ENCODE measurements at regions not wholly inside any gene's neighbourhood (a gene's known extent, or its start where the extent isn't known, plus 50 kb on each side); places are given as distances from the start of the nearest gene placed in this dataset.

DNA sequence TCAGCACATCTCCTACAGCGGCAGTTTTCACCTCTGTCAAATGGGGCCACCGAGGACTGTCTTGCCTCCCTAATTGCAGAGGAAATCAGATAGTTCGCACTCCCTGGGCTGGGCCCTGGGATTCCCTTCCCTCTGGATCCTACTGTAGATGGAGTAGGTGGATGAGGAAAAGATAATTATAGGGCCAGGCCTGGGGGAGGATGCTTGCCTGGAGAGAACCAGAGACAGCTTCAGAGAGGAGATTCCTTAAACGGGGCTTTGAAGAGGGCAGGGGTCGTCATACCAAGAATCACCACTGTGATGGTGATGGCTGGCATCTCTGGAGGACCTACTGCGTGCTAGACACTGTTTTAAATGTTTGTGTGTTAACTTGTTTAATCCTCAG is 50.8 kb upstream of the SLC6A6 start:
- no peak for ATAC-seq

DNA sequence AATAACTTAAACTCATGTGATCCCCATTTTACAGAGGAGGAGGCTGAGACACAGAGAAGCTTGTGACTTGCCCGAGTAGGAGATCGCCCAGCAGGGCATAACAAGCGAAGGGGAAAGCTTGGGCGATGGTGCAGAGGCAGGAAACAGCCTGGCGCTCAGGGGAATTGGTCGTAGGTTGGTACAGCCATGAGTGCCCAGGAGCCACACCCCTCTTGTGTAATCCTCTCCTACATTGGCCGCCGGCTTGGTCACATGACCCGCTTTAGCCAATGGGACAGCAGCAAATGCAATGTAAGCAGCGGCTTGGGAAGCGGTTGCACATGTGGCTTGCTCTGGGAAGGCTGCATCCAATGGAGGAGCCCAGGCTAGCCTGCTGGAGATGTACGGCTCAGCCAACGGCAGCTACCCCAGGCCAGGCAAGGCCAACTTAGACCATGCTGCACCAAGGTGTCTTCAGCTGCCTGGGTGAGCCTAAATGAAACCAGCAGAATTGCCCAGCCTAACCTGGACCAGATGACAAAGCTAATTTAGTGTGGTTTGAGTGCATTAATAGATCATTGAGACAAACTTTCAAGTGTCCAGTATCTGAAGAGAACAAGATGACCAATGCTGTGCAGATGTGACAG is 50.3 kb upstream of the SLC6A6 start:
- TF ChIP-seq, protein P1, sequence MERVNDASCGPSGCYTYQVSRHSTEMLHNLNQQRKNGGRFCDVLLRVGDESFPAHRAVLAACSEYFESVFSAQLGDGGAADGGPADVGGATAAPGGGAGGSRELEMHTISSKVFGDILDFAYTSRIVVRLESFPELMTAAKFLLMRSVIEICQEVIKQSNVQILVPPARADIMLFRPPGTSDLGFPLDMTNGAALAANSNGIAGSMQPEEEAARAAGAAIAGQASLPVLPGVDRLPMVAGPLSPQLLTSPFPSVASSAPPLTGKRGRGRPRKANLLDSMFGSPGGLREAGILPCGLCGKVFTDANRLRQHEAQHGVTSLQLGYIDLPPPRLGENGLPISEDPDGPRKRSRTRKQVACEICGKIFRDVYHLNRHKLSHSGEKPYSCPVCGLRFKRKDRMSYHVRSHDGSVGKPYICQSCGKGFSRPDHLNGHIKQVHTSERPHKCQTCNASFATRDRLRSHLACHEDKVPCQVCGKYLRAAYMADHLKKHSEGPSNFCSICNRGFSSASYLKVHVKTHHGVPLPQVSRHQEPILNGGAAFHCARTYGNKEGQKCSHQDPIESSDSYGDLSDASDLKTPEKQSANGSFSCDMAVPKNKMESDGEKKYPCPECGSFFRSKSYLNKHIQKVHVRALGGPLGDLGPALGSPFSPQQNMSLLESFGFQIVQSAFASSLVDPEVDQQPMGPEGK (CRISPR knock-in tag; IDR thresholded peaks at IDR 0.05; ENCODE audit: borderline replicate concordance), result no peak
- TF ChIP-seq GLIS3 (CRISPR knock-in tag; IDR thresholded peaks at IDR 0.05) (no peak), ZFP30 (CRISPR knock-in tag; IDR thresholded peaks at IDR 0.05) (no peak), CSDC2 (CRISPR knock-in tag; IDR thresholded peaks at IDR 0.05) (no peak), ZNF565 (CRISPR knock-in tag; conservative IDR thresholded peaks at IDR 0.05; ENCODE audit: low read depth) (no peak), TCF4 (CRISPR knock-in tag; IDR thresholded peaks at IDR 0.05; ENCODE audit: borderline replicate concordance) (no peak), ZFP3 (CRISPR knock-in tag; IDR thresholded peaks at IDR 0.05) (no peak), ZNF8 (CRISPR knock-in tag; IDR thresholded peaks at IDR 0.05) (no peak), TOX (CRISPR knock-in tag; IDR thresholded peaks at IDR 0.05; ENCODE audit: borderline replicate concordance) (no peak), BACH2 (CRISPR knock-in tag; IDR thresholded peaks at IDR 0.05; ENCODE audit: borderline replicate concordance) (no peak), ARNTL (CRISPR knock-in tag; IDR thresholded peaks at IDR 0.05; ENCODE audit: borderline replicate concordance, low read depth) (no peak), SNAI2 (CRISPR knock-in tag; IDR thresholded peaks at IDR 0.05) (no peak), ISL1 (CRISPR knock-in tag; IDR thresholded peaks at IDR 0.05) (no peak), ZC3H10 (CRISPR knock-in tag; IDR thresholded peaks at IDR 0.05) (no peak)
- TF ChIP-seq, protein P2, sequence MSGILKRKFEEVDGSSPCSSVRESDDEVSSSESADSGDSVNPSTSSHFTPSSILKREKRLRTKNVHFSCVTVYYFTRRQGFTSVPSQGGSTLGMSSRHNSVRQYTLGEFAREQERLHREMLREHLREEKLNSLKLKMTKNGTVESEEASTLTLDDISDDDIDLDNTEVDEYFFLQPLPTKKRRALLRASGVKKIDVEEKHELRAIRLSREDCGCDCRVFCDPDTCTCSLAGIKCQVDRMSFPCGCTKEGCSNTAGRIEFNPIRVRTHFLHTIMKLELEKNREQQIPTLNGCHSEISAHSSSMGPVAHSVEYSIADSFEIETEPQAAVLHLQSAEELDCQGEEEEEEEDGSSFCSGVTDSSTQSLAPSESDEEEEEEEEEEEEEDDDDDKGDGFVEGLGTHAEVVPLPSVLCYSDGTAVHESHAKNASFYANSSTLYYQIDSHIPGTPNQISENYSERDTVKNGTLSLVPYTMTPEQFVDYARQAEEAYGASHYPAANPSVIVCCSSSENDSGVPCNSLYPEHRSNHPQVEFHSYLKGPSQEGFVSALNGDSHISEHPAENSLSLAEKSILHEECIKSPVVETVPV (CRISPR knock-in tag; IDR thresholded peaks at IDR 0.05), result no peak
- TF ChIP-seq, protein P3, sequence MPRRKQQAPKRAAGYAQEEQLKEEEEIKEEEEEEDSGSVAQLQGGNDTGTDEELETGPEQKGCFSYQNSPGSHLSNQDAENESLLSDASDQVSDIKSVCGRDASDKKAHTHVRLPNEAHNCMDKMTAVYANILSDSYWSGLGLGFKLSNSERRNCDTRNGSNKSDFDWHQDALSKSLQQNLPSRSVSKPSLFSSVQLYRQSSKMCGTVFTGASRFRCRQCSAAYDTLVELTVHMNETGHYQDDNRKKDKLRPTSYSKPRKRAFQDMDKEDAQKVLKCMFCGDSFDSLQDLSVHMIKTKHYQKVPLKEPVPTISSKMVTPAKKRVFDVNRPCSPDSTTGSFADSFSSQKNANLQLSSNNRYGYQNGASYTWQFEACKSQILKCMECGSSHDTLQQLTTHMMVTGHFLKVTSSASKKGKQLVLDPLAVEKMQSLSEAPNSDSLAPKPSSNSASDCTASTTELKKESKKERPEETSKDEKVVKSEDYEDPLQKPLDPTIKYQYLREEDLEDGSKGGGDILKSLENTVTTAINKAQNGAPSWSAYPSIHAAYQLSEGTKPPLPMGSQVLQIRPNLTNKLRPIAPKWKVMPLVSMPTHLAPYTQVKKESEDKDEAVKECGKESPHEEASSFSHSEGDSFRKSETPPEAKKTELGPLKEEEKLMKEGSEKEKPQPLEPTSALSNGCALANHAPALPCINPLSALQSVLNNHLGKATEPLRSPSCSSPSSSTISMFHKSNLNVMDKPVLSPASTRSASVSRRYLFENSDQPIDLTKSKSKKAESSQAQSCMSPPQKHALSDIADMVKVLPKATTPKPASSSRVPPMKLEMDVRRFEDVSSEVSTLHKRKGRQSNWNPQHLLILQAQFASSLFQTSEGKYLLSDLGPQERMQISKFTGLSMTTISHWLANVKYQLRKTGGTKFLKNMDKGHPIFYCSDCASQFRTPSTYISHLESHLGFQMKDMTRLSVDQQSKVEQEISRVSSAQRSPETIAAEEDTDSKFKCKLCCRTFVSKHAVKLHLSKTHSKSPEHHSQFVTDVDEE (CRISPR knock-in tag; IDR thresholded peaks at IDR 0.05), result no peak
- TF ChIP-seq, protein P4, sequence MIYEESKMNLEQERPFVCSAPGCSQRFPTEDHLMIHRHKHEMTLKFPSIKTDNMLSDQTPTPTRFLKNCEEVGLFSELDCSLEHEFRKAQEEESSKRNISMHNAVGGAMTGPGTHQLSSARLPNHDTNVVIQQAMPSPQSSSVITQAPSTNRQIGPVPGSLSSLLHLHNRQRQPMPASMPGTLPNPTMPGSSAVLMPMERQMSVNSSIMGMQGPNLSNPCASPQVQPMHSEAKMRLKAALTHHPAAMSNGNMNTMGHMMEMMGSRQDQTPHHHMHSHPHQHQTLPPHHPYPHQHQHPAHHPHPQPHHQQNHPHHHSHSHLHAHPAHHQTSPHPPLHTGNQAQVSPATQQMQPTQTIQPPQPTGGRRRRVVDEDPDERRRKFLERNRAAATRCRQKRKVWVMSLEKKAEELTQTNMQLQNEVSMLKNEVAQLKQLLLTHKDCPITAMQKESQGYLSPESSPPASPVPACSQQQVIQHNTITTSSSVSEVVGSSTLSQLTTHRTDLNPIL (CRISPR knock-in tag; IDR thresholded peaks at IDR 0.05; ENCODE audit: low read depth), result no peak

More for the DNA sequence above, 50.8 kb upstream of the SLC6A6 start:
- TF ChIP-seq BACH2 (CRISPR knock-in tag; IDR thresholded peaks at IDR 0.05; ENCODE audit: borderline replicate concordance), result no peak
- TF ChIP-seq TOX (CRISPR knock-in tag; IDR thresholded peaks at IDR 0.05; ENCODE audit: borderline replicate concordance), result no peak
- TF ChIP-seq ARNTL (CRISPR knock-in tag; IDR thresholded peaks at IDR 0.05; ENCODE audit: borderline replicate concordance, low read depth), result no peak
- TF ChIP-seq, protein P2 (CRISPR knock-in tag; IDR thresholded peaks at IDR 0.05), result no peak
- no peak for TF ChIP-seq TCF4 (CRISPR knock-in tag; IDR thresholded peaks at IDR 0.05; ENCODE audit: borderline replicate concordance)
- TF ChIP-seq, protein P1 (CRISPR knock-in tag; IDR thresholded peaks at IDR 0.05; ENCODE audit: borderline replicate concordance), result no peak
- no peak for TF ChIP-seq RARB (CRISPR knock-in tag; IDR thresholded peaks at IDR 0.05)
- no peak for TF ChIP-seq CSDC2 (CRISPR knock-in tag; IDR thresholded peaks at IDR 0.05)
- TF ChIP-seq PPARA (CRISPR knock-in tag; IDR thresholded peaks at IDR 0.05; ENCODE audit: borderline replicate concordance), result no peak
- TF ChIP-seq, protein P3 (CRISPR knock-in tag; IDR thresholded peaks at IDR 0.05), result no peak
- no peak for TF ChIP-seq GLIS3 (CRISPR knock-in tag; IDR thresholded peaks at IDR 0.05)
- no peak for TF ChIP-seq ZNF8 (CRISPR knock-in tag; IDR thresholded peaks at IDR 0.05)

More for the DNA sequence above, 50.3 kb upstream of the SLC6A6 start:
- ATAC-seq, result peak; percentile 72

Measured in SK-N-SH treated with all-trans-retinoic acid at 6 μM for 48 hours (cell line).